ENCODE measurements at regions not wholly inside any gene's neighbourhood (a gene's known extent, or its start where the extent isn't known, plus 50 kb on each side); places are given as distances from the start of the nearest gene placed in this dataset.

- Histone ChIP-seq H3K79me2 (replicated peaks; ENCODE audit: insufficient read depth) (no peaks in the 10 kb centered on the region), H3F3A (replicated peaks; ENCODE audit: low read depth) (no peaks in the 10 kb centered on the region), H3K4me1 (ENCODE audit: insufficient read depth) (no peaks in the 10 kb centered on the region), H3K36me3 (ENCODE audit: insufficient read depth) (no peaks in the 10 kb centered on the region), H3K4me2 (no peak overlapping the region), H3K27me3 (ENCODE audit: insufficient read depth) (no peaks in the 10 kb centered on the region), H2AFZ (no peak overlapping the region), H3K4me3 (no peak overlapping the region), H3K9me2 (ENCODE audit: insufficient read depth) (peaks cover 6% of the 10 kb centered on the region; the same call in 1 of the 2 replicates), H4K20me1 (replicated peaks; ENCODE audit: insufficient read depth) (no peaks in the 10 kb centered on the region), H3K27ac (ENCODE audit: low read depth) (no peak overlapping the region)
- H3K4me1 Mint-ChIP-seq: no peaks in the 10 kb centered on the region
- H3K4me3 Mint-ChIP-seq: no peak overlapping the region
- peaks cover 42% of the 10 kb centered on the region for H3K9me3 Mint-ChIP-seq
- TF ChIP-seq ETS1 (IDR thresholded peaks at IDR 0.05) (no peak), ZNF114 (CRISPR knock-in tag; IDR thresholded peaks at IDR 0.05) (no peak), JUNB (IDR thresholded peaks at IDR 0.05; ENCODE audit: unreplicated experiment) (no peak), REST (IDR thresholded peaks at IDR 0.05; ENCODE audit: unreplicated experiment) (no peak), EZH2 (IDR thresholded peaks at IDR 0.05; ENCODE audit: low read depth, unreplicated experiment) (no peak), STAT1 (IDR thresholded peaks at IDR 0.05; ENCODE audit: unreplicated experiment) (no peak), NANOG (IDR thresholded peaks at IDR 0.05; ENCODE audit: borderline replicate concordance) (no peak), CREB1 (CRISPR knock-in tag; IDR thresholded peaks at IDR 0.05; ENCODE audit: low read depth) (no peak), EZH2phosphoT487 (IDR thresholded peaks at IDR 0.05; ENCODE audit: unreplicated experiment) (no peak), CTCF (conservative IDR thresholded peaks at IDR 0.05; ENCODE audit: low read depth in 2 of 2) (no peak), POLR2AphosphoS5 (IDR thresholded peaks at IDR 0.05; ENCODE audit: low read depth) (no peak), ZNF331 (CRISPR knock-in tag; IDR thresholded peaks at IDR 0.05; ENCODE audit: low read depth) (no peak)
- TF ChIP-seq, protein P1, sequence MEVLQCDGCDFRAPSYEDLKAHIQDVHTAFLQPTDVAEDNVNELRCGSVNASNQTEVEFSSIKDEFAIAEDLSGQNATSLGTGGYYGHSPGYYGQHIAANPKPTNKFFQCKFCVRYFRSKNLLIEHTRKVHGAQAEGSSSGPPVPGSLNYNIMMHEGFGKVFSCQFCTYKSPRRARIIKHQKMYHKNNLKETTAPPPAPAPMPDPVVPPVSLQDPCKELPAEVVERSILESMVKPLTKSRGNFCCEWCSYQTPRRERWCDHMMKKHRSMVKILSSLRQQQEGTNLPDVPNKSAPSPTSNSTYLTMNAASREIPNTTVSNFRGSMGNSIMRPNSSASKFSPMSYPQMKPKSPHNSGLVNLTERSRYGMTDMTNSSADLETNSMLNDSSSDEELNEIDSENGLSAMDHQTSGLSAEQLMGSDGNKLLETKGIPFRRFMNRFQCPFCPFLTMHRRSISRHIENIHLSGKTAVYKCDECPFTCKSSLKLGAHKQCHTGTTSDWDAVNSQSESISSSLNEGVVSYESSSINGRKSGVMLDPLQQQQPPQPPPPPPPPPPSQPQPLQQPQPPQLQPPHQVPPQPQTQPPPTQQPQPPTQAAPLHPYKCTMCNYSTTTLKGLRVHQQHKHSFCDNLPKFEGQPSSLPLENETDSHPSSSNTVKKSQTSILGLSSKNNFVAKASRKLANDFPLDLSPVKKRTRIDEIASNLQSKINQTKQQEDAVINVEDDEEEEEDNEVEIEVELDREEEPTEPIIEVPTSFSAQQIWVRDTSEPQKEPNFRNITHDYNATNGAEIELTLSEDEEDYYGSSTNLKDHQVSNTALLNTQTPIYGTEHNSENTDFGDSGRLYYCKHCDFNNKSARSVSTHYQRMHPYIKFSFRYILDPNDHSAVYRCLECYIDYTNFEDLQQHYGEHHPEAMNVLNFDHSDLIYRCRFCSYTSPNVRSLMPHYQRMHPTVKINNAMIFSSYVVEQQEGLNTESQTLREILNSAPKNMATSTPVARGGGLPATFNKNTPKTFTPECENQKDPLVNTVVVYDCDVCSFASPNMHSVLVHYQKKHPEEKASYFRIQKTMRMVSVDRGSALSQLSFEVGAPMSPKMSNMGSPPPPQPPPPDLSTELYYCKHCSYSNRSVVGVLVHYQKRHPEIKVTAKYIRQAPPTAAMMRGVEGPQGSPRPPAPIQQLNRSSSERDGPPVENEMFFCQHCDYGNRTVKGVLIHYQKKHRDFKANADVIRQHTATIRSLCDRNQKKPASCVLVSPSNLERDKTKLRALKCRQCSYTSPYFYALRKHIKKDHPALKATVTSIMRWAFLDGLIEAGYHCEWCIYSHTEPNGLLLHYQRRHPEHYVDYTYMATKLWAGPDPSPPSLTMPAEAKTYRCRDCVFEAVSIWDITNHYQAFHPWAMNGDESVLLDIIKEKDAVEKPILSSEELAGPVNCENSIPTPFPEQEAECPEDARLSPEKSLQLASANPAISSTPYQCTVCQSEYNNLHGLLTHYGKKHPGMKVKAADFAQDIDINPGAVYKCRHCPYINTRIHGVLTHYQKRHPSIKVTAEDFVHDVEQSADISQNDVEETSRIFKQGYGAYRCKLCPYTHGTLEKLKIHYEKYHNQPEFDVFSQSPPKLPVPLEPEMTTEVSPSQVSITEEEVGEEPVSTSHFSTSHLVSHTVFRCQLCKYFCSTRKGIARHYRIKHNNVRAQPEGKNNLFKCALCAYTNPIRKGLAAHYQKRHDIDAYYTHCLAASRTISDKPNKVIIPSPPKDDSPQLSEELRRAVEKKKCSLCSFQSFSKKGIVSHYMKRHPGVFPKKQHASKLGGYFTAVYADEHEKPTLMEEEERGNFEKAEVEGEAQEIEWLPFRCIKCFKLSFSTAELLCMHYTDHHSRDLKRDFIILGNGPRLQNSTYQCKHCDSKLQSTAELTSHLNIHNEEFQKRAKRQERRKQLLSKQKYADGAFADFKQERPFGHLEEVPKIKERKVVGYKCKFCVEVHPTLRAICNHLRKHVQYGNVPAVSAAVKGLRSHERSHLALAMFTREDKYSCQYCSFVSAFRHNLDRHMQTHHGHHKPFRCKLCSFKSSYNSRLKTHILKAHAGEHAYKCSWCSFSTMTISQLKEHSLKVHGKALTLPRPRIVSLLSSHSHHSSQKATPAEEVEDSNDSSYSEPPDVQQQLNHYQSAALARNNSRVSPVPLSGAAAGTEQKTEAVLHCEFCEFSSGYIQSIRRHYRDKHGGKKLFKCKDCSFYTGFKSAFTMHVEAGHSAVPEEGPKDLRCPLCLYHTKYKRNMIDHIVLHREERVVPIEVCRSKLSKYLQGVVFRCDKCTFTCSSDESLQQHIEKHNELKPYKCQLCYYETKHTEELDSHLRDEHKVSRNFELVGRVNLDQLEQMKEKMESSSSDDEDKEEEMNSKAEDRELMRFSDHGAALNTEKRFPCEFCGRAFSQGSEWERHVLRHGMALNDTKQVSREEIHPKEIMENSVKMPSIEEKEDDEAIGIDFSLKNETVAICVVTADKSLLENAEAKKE (CRISPR knock-in tag; IDR thresholded peaks at IDR 0.05): no peak
- H3K36me3 Mint-ChIP-seq (ENCODE audit: low read depth): peaks cover 29% of the 10 kb centered on the region; the same call in 2 of the 3 replicates
- H3K27ac Mint-ChIP-seq: no peak overlapping the region
- no peak for ATAC-seq
- no peak for DNase-seq (ENCODE audit: low spot score)
- peaks cover 3% of the 10 kb centered on the region for H3K27me3 Mint-ChIP-seq (ENCODE audit: insufficient read depth, low read depth, poor library complexity)
Observed at GRCh38 chr2:146301287-146301686, 1543.5 kb upstream of the ACVR2A start.

Measured in GM23338 (cell line).